ENCODE measurements at regions not wholly inside any gene's neighbourhood (a gene's known extent, or its start where the extent isn't known, plus 50 kb on each side); places are given as distances from the start of the nearest gene placed in this dataset.

- Histone ChIP-seq H3K4me3 (replicated peaks in 1 of 3; ENCODE audit: insufficient read depth in 1 of 3, low read depth in 1 of 3, low read length in 3 of 3) (no peak overlapping the region), H2AFZ (ENCODE audit: low read depth, low read length) (no peak overlapping the region), H3K27me3 (ENCODE audit: control insufficient read depth in 2 of 2, insufficient read depth in 2 of 2, low read length in 2 of 2) (no peaks in the 10 kb centered on the region), H3K4me2 (ENCODE audit: insufficient read depth, low read length) (no peak overlapping the region), H3K36me3 (ENCODE audit: control insufficient read depth in 2 of 2, extremely low read depth in 1 of 2, insufficient read depth in 2 of 2, low read length in 2 of 2) (no peaks in the 10 kb centered on the region), H4K20me1 (replicated peaks; ENCODE audit: control insufficient read depth, extremely low read depth, insufficient read depth, low read length) (no peaks in the 10 kb centered on the region), H3K79me2 (ENCODE audit: control insufficient read depth, insufficient read depth, low read length) (no peaks in the 10 kb centered on the region), H3K4me1 (ENCODE audit: control insufficient read depth, extremely low read depth, insufficient read depth, low read length) (no peaks in the 10 kb centered on the region), H3K9me1 (replicated peaks; ENCODE audit: control insufficient read depth, extremely low read depth, insufficient read depth, low read length) (no peaks in the 10 kb centered on the region), H3K9me3 (replicated peaks; ENCODE audit: control insufficient read depth, insufficient read depth, low read length) (no peaks in the 10 kb centered on the region), H3K9ac (replicated peaks; ENCODE audit: extremely low read depth, insufficient read depth, low read length) (no peak overlapping the region), H3K27ac (ENCODE audit: insufficient read depth, low read depth, low read length) (no peak overlapping the region)
- CTCF ChIA-PET = no interaction called here
- FAIRE-seq (no peak), DNase-seq (ENCODE audit: low read depth, low spot score) (no peak)
- BruUV-seq (replicated peaks) = no TSS peak
- intact Hi-C loops (cut with micrococcal nuclease) (no loop called here), dilution Hi-C loops (cut with MboI; ENCODE audit: extremely low pct_ligation_motif_present, low sequenced_read_pairs) (no loop called here)
- POLR2A ChIA-PET = no interaction called here
- TF ChIP-seq CTCF (IDR thresholded peaks at IDR 0.05; ENCODE audit: extremely low read depth in 1 of 2, insufficient read depth in 1 of 2, low read depth in 1 of 2, low read length in 2 of 2) = no peak
- no peak for TF ChIP-seq EZH2 (IDR thresholded peaks at IDR 0.05; ENCODE audit: borderline replicate concordance, low read depth, low read length, severe bottlenecking)
- no peak for TF ChIP-seq JUN (IDR thresholded peaks at IDR 0.05; ENCODE audit: borderline replicate concordance, insufficient read depth, insufficient read length, low read depth)
- TF ChIP-seq MAX (IDR thresholded peaks at IDR 0.05; ENCODE audit: insufficient read depth, insufficient read length) = no peak
- no peak for TF ChIP-seq MYC (IDR thresholded peaks at IDR 0.05; ENCODE audit: low read depth, low read length)
Observed at GRCh38 chr5:139733698-139734538, 61.7 kb upstream of the PSD2 start.
